Stimulated activated CD4-positive, alpha-beta T cell treated with anti-CD3 and anti-CD28 coated beads, Interleukin-1b, Interleukin-23, amount 100 ng/mL, for 24 hours (primary cell): ENCODE measurements at regions not wholly inside any gene's neighbourhood (a gene's known extent, or its start where the extent isn't known, plus 50 kb on each side); places are given as distances from the start of the nearest gene placed in this dataset.

Experiments used
- DNase-seq, 4 experiments: peaks; one replicate each; pipeline ENCODE4 v3.0.0-alpha.2; 2020; ENCODE audit warnings: low read depth in 4 of 4, low spot score in 1 of 4

DNA sequence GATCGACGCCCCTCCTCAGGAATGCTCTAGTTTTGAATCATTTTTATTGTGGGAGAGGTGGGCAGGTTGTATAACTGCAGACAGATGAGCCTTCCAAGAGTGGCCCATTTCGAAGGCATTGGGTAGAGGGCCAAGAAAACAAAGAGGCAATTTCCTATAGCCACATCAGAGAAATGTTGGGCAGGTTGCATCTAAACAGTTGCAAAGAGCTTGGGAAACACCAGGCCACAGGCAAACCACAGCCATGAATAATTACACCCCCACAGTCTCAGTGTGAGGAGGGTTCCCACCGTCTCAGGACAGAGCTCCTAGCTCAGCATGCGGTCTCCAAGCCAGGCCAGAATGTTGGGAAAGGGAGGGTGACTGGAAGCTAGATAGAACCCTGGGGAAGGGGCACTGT is 257.3 kb downstream of the ABHD5 start:
- no peak for DNase-seq

DNA sequence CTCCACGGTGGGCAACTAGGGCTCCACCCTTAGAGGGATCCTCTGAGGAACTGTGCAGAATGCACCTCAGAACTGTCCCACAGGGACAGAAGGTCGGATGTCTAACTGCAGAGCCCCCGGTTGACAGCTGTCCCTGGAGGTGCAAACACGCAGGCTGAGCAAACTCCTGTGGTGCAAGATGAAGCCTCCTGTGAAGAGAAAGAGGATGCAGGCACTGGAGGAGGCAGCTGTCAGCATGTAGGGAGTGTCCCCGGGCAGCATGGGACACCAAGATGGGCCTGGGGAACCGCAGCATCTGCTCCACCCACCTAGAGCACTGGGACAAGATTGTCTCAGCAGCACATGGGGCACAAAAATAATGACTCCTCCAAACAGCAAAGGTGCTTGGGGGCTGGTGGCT is 258.9 kb downstream of the ABHD5 start:
- DNase-seq = no peak

GRCh38 chr3:43950775-43951174 is 260.0 kb downstream of the ABHD5 start:
- DNase-seq = no peak

DNA sequence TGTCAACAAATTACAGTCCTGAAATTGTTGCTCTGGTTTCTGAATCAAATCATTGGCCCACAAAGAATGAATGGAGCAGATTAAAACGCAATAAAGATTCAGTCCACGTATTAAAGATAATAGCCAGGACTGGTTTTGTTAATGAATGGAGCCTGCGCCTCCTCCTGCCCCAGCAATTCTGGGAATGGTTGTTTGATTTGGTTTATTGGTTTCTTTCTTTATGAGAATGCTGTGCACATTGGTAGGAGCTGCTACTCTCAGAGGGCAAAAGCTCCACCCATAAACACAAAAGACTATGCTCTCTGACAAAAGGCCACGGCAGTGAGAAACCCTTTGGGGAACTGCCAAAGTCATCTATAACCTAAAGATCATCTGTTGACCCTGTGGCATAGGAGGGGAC is 261.1 kb downstream of the ABHD5 start:
- DNase-seq = no peak

GRCh38 chr3:43953380-43953779 is 262.6 kb downstream of the ABHD5 start:
- DNase-seq = no peak

DNA sequence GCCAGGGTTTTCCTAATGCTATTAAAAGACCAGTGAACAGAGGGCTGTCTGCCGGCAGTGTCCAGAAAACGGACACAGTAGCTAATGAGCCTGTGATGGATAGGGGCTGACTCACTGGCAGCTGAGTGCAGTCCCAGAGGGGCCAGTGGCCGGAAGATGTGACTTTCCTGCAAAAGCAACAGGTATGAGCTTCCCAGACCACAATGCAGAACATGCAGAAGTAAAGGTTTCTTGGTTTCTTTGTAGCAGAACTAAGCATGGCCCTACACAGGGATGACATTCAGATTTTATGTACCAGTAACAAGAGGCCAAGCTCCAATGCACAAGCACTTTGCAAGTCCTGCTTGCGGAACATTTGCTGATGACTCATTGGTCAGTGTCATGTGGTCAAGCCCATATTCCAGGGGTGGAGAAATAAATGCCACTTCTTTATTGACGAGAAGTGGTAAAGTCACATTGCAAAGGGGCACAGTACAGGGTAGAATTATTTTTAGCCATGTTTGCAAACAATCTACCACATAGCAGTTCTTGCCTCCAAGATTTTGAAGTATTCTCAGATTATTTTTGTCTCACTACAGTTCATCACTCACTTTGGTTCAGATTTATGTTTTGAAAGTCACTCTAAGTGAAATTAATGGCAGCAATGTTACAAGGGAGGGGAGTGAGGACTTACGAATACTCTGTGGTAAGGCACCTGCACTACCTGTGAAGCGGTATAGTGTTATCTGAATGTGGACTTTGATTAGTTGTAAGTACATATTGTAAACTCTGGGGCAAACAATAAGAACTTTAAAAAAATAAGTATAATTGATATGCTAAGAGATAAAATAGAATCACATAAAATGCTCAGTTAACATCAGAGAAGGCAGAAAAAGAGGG is 263.3 kb downstream of the ABHD5 start:
- DNase-seq = no peak

- no peak for DNase-seq
Measured at GRCh38 chr3:43956945-43957344, 266.2 kb downstream of the ABHD5 start.

DNA sequence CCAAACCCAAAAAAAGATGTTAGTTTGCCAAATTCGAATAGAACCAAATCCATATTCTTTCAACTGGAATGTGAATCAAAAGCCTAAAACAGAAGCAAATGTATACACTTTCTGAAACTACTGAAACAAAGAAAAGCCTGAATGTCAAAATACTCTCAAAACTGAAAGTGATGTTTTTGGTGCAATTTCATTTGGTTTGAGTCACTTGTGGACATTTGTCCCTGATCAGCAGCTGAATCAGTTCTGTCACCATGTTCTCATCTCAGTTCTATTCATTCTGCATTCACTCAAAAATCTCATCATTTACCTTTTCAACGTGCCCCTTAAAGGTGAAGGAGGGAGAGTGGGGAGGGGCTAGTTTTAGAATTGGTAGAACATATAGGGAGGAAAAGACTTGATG is 266.8 kb downstream of the ABHD5 start:
- no peak for DNase-seq

DNA sequence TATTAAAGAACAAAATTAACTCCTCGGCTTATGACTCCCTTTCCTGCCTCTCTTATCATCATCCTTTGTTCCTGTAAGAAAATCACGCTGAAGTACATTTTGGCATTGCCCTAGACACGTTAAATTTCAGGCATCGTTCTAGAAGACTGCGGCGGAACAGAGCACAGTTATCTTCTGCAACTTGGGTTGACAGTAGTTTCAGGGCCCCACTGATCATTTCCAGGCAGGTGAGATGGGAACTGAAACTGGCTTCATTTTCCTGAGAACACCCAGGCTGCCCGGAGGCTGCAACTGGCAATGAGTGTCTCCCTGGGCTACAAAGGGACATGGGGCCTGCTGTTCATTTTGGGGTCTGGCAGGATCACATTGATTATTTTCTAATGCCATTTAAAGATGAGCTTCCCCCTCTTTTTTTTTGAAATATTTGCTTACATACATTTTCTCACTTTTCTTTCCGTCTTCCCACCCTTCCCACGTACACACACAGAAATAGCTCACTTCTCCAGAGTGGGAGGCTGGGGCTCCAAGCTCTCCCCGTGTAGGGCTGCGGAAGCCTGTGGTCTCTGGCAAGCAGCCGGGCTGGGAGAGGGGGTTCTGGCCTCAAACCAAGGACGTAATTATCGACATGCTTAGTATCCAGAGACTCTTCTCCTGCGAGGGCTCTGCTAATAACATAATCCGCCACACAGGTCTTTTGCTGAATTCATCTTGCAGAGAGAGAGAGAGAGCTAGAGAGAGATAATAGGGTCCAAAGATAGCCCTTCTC is 267.4 kb downstream of the ABHD5 start:
- DNase-seq = no peak

- DNase-seq = no peak
Measured at GRCh38 chr3:43958973-43959372, 268.2 kb downstream of the ABHD5 start.

DNA sequence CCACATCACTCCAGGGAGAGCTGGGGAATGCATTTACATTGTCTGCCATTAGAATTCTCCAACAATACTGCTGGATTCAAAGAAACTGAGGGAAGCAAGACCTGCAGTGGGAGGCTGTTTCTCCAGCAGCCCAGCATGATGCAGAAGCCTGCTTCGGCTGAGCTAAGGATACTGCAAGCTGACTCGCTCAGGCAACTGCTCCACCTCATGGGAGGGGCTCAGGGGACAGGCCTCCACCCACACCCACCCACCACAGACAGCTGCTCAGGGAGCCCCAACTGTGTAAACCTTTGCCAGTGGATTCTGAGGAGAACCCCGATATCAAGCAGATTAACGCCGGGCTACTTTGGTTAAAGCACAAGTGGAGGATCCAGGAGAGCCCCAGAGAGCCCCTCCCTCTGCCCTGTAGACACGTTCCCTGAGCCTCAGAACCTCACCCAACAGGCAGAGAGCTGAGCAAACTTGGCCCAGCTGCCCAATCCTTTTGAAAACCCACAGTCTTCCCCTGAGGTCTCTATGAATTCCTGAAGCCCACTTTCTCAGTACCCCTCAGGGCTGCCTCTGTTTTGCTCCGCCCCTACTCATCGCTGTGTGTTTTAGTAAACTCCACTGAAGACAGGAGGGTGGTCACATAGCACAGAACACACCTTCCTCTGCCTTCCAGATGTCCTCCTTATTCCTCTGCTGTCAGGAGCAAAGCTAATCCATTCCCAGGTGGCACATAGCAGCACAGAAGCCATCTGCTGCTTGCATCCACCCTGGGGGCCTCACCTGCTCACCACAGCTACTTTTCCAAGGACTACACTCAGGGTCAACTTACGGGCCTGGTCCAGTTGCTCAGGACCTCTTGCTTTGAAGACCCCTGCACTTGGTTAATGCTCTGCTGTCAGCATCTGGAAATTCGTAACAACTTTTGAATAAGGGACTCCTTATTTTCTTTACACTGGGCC is 269.0 kb downstream of the ABHD5 start:
- DNase-seq = no peak

GRCh38 chr3:43960448-43960840 is 269.7 kb downstream of the ABHD5 start:
- no peak for DNase-seq

GRCh38 chr3:43962043-43962442 is 271.3 kb downstream of the ABHD5 start:
- DNase-seq = no peak

GRCh38 chr3:43963208-43963607 is 272.5 kb downstream of the ABHD5 start:
- DNase-seq = no peak

GRCh38 chr3:43964640-43965039 is 273.9 kb downstream of the ABHD5 start:
- no peak for DNase-seq

GRCh38 chr3:43965656-43966055 is 274.9 kb downstream of the ABHD5 start:
- no peak for DNase-seq

GRCh38 chr3:43966126-43966525 is 275.4 kb downstream of the ABHD5 start:
- no peak for DNase-seq

GRCh38 chr3:43966530-43966929 is 275.2 kb upstream of the TOPAZ1 start:
- DNase-seq = no peak

- DNase-seq = no peak
Measured at GRCh38 chr3:43968465-43968864, 273.2 kb upstream of the TOPAZ1 start.

DNA sequence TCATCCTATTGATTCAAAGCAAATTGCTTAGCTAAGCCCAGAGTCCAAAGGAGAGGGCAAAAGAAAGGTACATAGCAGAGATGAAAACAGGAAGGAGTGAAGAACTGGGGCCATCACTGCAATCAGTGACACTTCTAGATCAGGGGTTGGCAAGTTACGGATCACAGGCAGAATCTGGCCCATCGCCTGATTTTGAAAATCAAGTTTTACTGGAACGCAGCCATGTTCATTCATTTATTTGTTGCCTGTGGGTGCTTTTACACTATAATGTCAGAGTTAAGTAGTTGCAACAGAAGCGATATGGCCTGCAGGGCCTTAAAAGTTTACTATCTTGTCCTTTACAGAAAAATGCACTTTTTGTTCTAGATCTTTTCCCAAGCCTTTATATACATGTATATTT is 271.7 kb upstream of the TOPAZ1 start:
- no peak for DNase-seq

GRCh38 chr3:43970351-43970750 is 271.3 kb upstream of the TOPAZ1 start:
- DNase-seq = no peak
